AG09309 (cell line): ENCODE measurements at regions not wholly inside any gene's neighbourhood (a gene's known extent, or its start where the extent isn't known, plus 50 kb on each side); places are given as distances from the start of the nearest gene placed in this dataset.
"Not testable (repeated sequence)": the region's sequence is repeated elsewhere in the genome, so short reads cannot be mapped to it uniquely, and the experiment has no call there.

Experiments
- DNase-seq: peaks from one replicate; pipeline ENCODE4 v3.0.0-alpha.2; 2010; ENCODE audit warnings: low read depth
- H3K4me3 ChIP-seq: 2 replicates; pipeline ENCODE4 v1.5.1; 2011; ENCODE audit warnings: mild to moderate bottlenecking, low read depth, low read length, moderate library complexity; ENCODE audit not compliant: control insufficient read depth
- TF ChIP-seq, protein P1 (sequence below): IDR thresholded peaks from 2 replicates; pipeline ENCODE4 v1.5.1; 2011; ENCODE audit warnings: mild to moderate bottlenecking, low read depth, low read length, inconsistent platforms; ENCODE audit not compliant: insufficient read depth, control insufficient read depth; ENCODE audit errors: missing control alignments

GRCh38 chr3:13188181-13188779 is 115.1 kb upstream of the IQSEC1 start:
- TF ChIP-seq, protein P1, sequence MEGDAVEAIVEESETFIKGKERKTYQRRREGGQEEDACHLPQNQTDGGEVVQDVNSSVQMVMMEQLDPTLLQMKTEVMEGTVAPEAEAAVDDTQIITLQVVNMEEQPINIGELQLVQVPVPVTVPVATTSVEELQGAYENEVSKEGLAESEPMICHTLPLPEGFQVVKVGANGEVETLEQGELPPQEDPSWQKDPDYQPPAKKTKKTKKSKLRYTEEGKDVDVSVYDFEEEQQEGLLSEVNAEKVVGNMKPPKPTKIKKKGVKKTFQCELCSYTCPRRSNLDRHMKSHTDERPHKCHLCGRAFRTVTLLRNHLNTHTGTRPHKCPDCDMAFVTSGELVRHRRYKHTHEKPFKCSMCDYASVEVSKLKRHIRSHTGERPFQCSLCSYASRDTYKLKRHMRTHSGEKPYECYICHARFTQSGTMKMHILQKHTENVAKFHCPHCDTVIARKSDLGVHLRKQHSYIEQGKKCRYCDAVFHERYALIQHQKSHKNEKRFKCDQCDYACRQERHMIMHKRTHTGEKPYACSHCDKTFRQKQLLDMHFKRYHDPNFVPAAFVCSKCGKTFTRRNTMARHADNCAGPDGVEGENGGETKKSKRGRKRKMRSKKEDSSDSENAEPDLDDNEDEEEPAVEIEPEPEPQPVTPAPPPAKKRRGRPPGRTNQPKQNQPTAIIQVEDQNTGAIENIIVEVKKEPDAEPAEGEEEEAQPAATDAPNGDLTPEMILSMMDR, result no peak
- DNase-seq, result no peak

DNA sequence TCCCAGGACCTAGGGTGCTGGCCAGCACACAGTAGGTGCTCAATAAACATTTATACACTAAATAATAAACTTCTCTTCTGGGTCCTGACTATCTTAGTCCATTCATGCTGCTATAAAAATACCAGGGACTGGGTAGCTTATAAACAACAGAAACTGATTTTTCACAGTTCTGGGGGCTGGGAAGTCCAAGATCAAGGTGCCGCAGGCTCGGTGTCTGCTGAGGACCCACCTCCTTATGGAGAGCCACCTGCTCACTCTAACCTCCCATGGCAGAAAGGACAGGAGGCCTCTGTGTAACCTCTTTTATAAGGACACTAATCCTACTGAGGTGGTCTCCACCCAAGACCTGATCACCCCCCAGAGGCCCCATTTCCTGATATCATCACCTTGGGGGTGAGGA is 114.4 kb upstream of the IQSEC1 start:
- no peak for DNase-seq
- no peak overlapping the region for H3K4me3 ChIP-seq
- TF ChIP-seq, protein P1, result no peak

More at GRCh38 chr3:13188181-13188779, 115.1 kb upstream of the IQSEC1 start:
- no peak overlapping the region for H3K4me3 ChIP-seq

- H3K4me3 ChIP-seq, result no peak overlapping the region
- DNase-seq, result no peak
- TF ChIP-seq, protein P1, result no peak
These were observed 113.2 kb upstream of the IQSEC1 start for GRCh38 chr3:13186435-13186815.

- no peak overlapping the region for H3K4me3 ChIP-seq
- DNase-seq, result no peak
- TF ChIP-seq, protein P1, result no peak
These were observed 112.7 kb upstream of the IQSEC1 start for GRCh38 chr3:13185737-13186434.

GRCh38 chr3:13179582-13180210 is 106.5 kb upstream of the IQSEC1 start:
- DNase-seq, H3K4me3 ChIP-seq: not testable (repeated sequence)

DNA sequence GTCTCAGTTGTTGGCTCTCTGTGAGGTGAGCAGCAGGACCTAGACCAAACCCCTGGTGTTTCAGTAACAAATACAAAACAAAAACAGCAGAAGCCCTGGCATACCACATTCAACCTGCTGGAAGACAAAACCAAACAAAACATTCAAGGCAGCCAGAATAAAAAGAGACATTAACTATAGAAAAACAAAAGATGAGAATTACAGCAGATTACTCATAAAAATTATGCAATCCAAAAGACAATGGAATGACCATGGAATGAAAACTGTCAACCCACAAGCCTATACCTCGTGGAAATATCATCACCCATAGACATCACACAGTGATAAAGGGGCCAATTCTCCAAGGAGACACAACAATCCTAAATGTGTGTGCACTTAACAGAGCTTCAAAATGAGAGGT is 106.0 kb upstream of the IQSEC1 start:
- TF ChIP-seq, protein P1, result no peak
- no peak for DNase-seq
- H3K4me3 ChIP-seq, result no peak overlapping the region

GRCh38 chr3:13178107-13178506 is 104.9 kb upstream of the IQSEC1 start:
- TF ChIP-seq, protein P1, result no peak
- DNase-seq, result no peak
- no peak overlapping the region for H3K4me3 ChIP-seq
